Muscle of leg (tissue), 3 donors: ENCODE measurements at regions not wholly inside any gene's neighbourhood (a gene's known extent, or its start where the extent isn't known, plus 50 kb on each side); places are given as distances from the start of the nearest gene placed in this dataset.

ENCODE experiments used
- DNase-seq: peaks from one replicate; pipeline ENCODE4 v3.0.0; 2013
- H3K27ac ChIP-seq: one replicate; pipeline ENCODE4 v1.5.1; 2013; ENCODE audit warnings: mild to moderate bottlenecking, low read length, control low read depth
- H3K27me3 ChIP-seq: one replicate; pipeline ENCODE4 v1.6.1; 2013; ENCODE audit warnings: low read length; ENCODE audit not compliant: control insufficient read depth, insufficient read depth
- H3K36me3 ChIP-seq: one replicate; pipeline ENCODE4 v1.6.1; 2013; ENCODE audit warnings: low read length; ENCODE audit not compliant: control insufficient read depth, insufficient read depth
- H3K4me1 ChIP-seq: one replicate; pipeline ENCODE4 v1.6.1; 2013; ENCODE audit warnings: low read length; ENCODE audit not compliant: control insufficient read depth, insufficient read depth
- H3K4me3 ChIP-seq: one replicate; pipeline ENCODE4 v1.5.1; 2013; ENCODE audit warnings: low read length, control low read depth
- H3K9me3 ChIP-seq: replicated peaks from 2 replicates; pipeline ENCODE4 v1.6.1; 2013; ENCODE audit warnings: low read depth, low read length; ENCODE audit not compliant: control insufficient read depth
- WGBS: methylation state at CpG from one replicate; pipeline ENCODE4 v1.1.5; 2013; ENCODE audit warnings: missing lambda C conversion rate; ENCODE audit not compliant: insufficient coverage; 5-methylcytosine and 5-hydroxymethylcytosine counted together

GRCh38 chr10:20343036-20343435, 526.8 kb downstream of the PLXDC2 start:
- Histone ChIP-seq H3K4me3 (no peak overlapping the region), H3K36me3 (no peaks in the 10 kb centered on the region), H3K27me3 (no peaks in the 10 kb centered on the region), H3K4me1 (no peaks in the 10 kb centered on the region), H3K9me3 (no peaks in the 10 kb centered on the region), H3K27ac (no peak overlapping the region)
- peak; percentile 53 for DNase-seq
- WGBS = 44% methylated on average over 3 of the region's 3 CpGs
